ENCODE measurements at regions not wholly inside any gene's neighbourhood (a gene's known extent, or its start where the extent isn't known, plus 50 kb on each side); places are given as distances from the start of the nearest gene placed in this dataset.

DNA sequence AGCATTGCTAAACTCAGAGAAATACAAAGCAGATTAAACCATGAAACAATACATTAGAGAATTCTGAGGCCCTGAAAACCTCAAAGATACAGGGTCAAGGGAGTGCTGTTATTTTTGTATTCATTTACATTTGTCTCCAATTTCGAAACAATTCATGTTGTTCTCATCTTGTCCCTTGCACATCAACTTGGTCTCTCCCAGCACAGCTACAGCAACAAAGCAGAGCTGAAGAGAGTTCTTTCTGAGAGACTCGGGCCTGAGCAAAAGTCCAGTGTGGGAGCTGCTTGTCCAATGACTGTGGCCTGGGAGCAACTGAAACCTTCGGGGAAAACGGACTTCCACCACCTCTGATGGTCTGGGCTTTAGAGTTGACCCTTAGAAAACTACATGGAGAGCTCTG is 79.4 kb upstream of the CDKN3 start:
- Histone ChIP-seq H3K27ac (ENCODE audit: low read depth in 1 of 2, low read length in 2 of 2) (no peak overlapping the region), H3K4me3 (replicated peaks in 1 of 3; ENCODE audit: low read depth in 2 of 3, low read length in 3 of 3) (no peak overlapping the region), H3K9me3 (replicated peaks in 1 of 2; ENCODE audit: control insufficient read depth in 1 of 2, insufficient read depth in 1 of 2, low read length in 2 of 2) (no peaks in the 10 kb centered on the region), H4K20me1 (ENCODE audit: insufficient read depth, low read length) (no peaks in the 10 kb centered on the region), H3K4me1 (ENCODE audit: control insufficient read depth in 1 of 2, insufficient read depth in 2 of 2, low read length in 2 of 2) (no peaks in the 10 kb centered on the region), H3K4me2 (replicated peaks; ENCODE audit: extremely low read depth, low read length, poor library complexity, severe bottlenecking) (no peak overlapping the region), H2AFZ (ENCODE audit: insufficient read depth, low read depth, low read length, poor library complexity, severe bottlenecking) (no peak overlapping the region), H3K27me3 (ENCODE audit: control insufficient read depth in 2 of 2, insufficient read depth in 2 of 2, low read length in 2 of 2) (no peaks in the 10 kb centered on the region), H3K79me2 (ENCODE audit: insufficient read depth, low read length) (no peaks in the 10 kb centered on the region), H3K36me3 (replicated peaks in 1 of 2; ENCODE audit: control insufficient read depth in 1 of 2, insufficient read depth in 2 of 2, low read length in 2 of 2) (no peaks in the 10 kb centered on the region), H3K9ac (ENCODE audit: insufficient read depth, low read length, poor library complexity, severe bottlenecking) (no peak overlapping the region)
- Mint-ChIP-seq H3K27ac (no peak overlapping the region), H3K4me3 (no peak overlapping the region), H3K27me3 (ENCODE audit: low read depth in 3 of 3) (peaks cover 7 to 9% (median 8%) of the 10 kb centered on the region in 3 donors), H3K36me3 (no peaks in the 10 kb centered on the region), H3K9me3 (no peaks in the 10 kb centered on the region), H3K4me1 (no peaks in the 10 kb centered on the region)
- intact Hi-C loops (cut with micrococcal nuclease): no loop called here
- DNase-seq: no peak
- TF ChIP-seq, protein P1, sequence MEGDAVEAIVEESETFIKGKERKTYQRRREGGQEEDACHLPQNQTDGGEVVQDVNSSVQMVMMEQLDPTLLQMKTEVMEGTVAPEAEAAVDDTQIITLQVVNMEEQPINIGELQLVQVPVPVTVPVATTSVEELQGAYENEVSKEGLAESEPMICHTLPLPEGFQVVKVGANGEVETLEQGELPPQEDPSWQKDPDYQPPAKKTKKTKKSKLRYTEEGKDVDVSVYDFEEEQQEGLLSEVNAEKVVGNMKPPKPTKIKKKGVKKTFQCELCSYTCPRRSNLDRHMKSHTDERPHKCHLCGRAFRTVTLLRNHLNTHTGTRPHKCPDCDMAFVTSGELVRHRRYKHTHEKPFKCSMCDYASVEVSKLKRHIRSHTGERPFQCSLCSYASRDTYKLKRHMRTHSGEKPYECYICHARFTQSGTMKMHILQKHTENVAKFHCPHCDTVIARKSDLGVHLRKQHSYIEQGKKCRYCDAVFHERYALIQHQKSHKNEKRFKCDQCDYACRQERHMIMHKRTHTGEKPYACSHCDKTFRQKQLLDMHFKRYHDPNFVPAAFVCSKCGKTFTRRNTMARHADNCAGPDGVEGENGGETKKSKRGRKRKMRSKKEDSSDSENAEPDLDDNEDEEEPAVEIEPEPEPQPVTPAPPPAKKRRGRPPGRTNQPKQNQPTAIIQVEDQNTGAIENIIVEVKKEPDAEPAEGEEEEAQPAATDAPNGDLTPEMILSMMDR (IDR thresholded peaks at IDR 0.05): no peak
- 96% methylated on average over 3 of the region's 4 CpGs for WGBS (ENCODE audit: insufficient coverage)

DNA sequence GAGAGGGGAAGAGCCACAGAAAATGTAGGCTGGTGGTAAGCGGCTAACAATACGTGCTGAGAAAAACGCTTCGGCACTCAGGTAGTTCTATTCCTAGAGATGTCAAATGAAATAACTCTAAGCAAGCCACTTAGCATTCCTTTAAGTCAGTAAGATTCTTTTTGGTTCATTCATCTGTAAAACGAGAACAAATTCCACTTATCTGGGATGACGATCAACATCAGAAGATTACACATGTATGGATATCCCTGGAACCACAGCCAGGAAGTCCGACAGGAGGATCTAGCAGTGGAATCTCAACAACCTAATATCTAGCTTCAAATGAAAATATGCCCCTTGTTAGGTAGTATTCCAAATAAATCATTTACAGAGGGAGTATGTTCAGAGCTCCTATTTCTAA is 74.6 kb upstream of the CDKN3 start:
- Histone ChIP-seq H3K4me1 (ENCODE audit: control insufficient read depth in 1 of 2, insufficient read depth in 2 of 2, low read length in 2 of 2) (no peaks in the 10 kb centered on the region), H4K20me1 (ENCODE audit: insufficient read depth, low read length) (no peaks in the 10 kb centered on the region), H3K9ac (ENCODE audit: insufficient read depth, low read length, poor library complexity, severe bottlenecking) (no peak overlapping the region), H3K27me3 (ENCODE audit: control insufficient read depth in 2 of 2, insufficient read depth in 2 of 2, low read length in 2 of 2) (no peaks in the 10 kb centered on the region), H3K4me3 (replicated peaks in 1 of 3; ENCODE audit: low read depth in 2 of 3, low read length in 3 of 3) (no peak overlapping the region), H2AFZ (ENCODE audit: insufficient read depth, low read depth, low read length, poor library complexity, severe bottlenecking) (no peak overlapping the region), H3K27ac (ENCODE audit: low read depth in 1 of 2, low read length in 2 of 2) (no peak overlapping the region), H3K9me3 (replicated peaks in 1 of 2; ENCODE audit: control insufficient read depth in 1 of 2, insufficient read depth in 1 of 2, low read length in 2 of 2) (no peaks in the 10 kb centered on the region), H3K4me2 (replicated peaks; ENCODE audit: extremely low read depth, low read length, poor library complexity, severe bottlenecking) (no peak overlapping the region), H3K79me2 (ENCODE audit: insufficient read depth, low read length) (no peaks in the 10 kb centered on the region), H3K36me3 (replicated peaks in 1 of 2; ENCODE audit: control insufficient read depth in 1 of 2, insufficient read depth in 2 of 2, low read length in 2 of 2) (no peaks in the 10 kb centered on the region)
- Mint-ChIP-seq H3K27ac (no peak overlapping the region), H3K27me3 (ENCODE audit: low read depth in 3 of 3) (peaks cover 7 to 11% (median 8%) of the 10 kb centered on the region in 3 donors), H3K36me3 (no peaks in the 10 kb centered on the region), H3K4me1 (no peaks in the 10 kb centered on the region), H3K4me3 (no peak overlapping the region), H3K9me3 (peaks cover 0 to 2% (median 0%) of the 10 kb centered on the region in 7 donors)
- 90% methylated on average over 2 of the region's 7 CpGs for WGBS (ENCODE audit: insufficient coverage)
- TF ChIP-seq, protein P1 (IDR thresholded peaks at IDR 0.05): no peak
- intact Hi-C loops (cut with micrococcal nuclease): no loop called here
- no peak for DNase-seq

Data from CD14-positive monocyte (primary cell).